HG03108 (cell line): ENCODE measurements at regions not wholly inside any gene's neighbourhood (a gene's known extent, or its start where the extent isn't known, plus 50 kb on each side); places are given as distances from the start of the nearest gene placed in this dataset.
"Not testable (repeated sequence)": the region's sequence is repeated elsewhere in the genome, so short reads cannot be mapped to it uniquely, and the experiment has no call there.

ENCODE experiments used
- ATAC-seq: cut with Tn5 transposase; IDR thresholded peaks from one replicate; pipeline ENCODE4 v1.9.1; 2021; ENCODE audit warnings: moderate library complexity; ENCODE audit not compliant: unreplicated experiment

DNA sequence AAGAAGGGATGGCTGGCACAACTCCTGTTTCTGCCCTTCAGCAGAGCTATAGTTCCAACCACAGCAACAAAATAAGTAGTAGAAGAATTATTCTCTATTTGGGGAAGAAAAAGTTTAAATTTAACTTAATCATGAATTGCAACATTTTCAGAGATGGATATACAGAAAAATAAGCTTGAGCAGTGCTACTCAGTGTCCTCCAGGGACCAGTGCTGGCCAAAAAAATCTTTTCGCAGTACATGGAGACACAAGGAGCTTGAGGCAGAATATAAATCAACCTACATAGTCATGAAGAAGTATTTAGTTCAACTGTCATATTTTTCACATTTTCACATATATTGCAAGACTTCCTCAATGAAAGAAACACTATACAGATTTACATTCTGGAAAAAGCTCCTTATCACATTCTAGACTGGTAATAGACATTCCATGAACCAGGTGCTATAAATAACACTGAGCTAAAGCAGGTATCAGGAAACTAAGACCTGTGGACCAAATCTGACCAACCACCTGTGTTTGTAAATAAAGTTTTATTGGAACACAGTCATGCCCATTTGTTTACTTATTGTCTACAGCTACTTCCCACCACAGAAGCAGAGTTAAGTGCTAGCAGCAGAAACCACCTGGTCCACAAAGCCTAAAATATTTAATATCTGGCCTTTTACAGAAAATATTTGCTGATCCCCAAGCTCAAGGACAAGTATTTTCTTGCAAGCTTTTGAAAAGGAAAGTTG, 101.9 kb downstream of the RGS21 start:
- no peak for ATAC-seq

DNA sequence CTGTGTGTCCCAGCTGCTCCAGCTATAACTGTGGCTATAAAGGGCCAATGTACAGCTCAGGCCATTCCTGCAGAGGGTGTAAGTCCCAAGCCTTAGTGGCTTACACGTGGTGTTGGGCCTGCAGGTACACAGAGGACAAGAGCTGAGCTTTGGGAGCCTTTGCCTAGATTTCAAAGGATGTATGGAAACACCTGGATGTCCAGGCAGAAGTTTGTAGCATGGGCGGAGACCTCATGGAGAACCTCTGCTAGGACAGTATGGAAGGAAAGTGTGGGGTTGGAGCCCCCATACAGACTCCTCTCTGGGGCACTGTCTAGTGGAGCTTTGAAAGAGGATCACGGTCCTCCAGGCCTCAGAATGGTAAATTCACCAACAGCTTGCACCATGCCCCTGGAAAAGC, 113.9 kb downstream of the RGS21 start:
- ATAC-seq: no peak

DNA sequence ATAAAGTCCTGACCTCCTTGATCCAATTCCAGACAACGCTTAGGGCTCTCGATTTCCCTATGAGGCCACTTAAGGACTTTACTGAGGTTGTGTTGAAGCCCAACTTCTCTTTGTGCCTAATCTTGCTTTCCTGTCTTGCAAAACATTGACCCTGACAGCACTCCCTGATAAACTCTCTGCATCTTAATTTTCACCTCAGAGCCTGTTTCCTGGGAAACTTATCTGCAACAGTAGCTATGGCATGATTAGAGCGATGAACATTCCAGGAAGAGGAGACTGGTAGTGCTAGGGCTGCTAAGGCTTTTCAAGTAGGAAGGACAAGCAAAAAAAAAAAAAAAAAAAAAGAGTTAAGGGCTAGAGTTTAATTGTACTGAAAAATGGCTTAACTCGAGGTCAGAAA, 118.9 kb downstream of the RGS21 start:
- ATAC-seq: no peak

- no peak for ATAC-seq
Observed at GRCh38 chr1:192436441-192437078, 119.8 kb downstream of the RGS21 start.

DNA sequence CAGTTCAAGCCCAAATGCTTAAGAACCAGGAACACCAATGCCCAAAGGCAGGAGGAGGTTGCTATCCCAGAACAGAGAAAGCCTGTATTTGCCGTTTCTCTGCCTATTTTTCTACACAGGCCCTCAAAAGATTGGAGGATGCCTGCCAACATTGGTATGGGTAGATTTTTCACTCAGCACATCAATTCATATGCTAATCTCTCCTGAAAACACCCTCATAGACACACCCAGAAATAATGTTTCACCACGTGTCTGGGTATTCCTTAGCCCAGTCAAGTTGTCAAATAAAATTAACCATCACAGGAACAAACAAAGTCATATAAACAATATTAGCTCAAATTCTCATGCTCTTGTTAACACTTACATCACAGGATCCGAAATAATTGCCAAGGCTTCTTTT, 121.9 kb downstream of the RGS21 start:
- ATAC-seq: no peak

DNA sequence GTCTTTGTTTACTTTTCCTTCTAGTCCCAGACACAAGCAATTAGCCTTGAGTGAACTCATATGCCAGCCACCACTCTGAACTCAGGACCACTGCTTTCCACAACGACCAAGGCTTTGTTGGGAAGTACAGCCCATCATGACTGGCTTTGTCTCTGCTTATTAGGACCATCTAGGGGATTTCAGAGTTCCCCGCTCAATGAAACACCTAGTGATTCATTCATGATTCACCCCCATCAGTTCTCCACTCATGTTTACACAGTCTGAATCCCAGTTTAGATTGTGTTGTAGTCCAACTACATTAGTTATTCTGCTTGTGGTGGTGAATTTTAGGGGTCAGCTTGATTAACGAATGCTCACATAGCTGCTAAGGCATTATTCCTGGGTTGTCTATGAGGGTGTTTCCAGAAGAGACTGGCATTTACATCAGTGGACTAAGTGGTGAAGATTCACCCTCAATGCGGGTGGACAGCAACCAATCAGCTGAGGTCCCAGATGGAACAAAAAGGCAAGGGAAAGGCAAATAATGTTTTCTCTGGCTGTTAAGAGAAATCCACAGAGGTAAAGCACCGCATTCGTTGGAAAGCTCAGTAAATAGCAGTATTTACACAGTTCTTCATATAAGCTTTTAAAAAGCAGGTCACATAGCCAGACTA, 122.7 kb downstream of the RGS21 start:
- no peak for ATAC-seq

- no peak for ATAC-seq
Observed at GRCh38 chr1:192441492-192441891, 124.7 kb downstream of the RGS21 start.

DNA sequence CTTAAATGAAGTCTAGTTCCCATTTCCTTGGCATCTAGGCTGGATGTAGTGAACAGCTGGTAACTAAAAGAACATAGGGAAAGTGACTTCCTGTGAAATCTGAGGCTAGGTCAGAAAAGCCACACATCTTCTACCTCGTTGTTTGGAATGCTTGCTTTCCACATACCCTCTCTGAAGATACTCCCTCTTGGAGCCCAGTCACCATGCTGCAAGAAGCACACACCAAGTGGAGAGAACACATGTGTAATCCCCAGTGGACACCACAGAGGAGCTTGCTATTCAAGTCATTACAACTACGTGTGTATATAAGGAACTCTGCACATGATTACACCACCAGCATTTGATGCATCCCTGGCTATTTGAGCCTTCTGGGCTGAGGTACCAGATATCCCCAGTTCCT, 125.9 kb downstream of the RGS21 start:
- no peak for ATAC-seq

DNA sequence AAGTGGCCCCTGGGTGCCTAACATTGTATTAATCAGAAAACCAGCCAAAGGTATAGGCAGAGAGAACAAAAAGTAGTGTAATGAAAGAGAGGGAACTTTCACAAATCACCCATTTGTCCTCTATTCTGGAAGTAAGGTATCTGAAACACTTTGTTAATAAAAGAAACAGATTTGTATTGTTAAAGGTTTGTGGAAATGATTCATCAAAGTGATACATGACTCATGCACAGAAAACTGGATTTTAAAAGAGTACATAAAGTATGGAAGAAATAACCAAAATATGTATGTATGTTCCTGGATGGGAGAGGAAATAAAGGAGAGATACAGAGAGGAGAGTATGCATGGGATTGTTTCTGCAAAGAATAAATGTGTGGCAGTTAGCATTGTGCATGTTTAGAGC, 126.8 kb downstream of the RGS21 start:
- ATAC-seq: no peak

- no peak for ATAC-seq
Observed at GRCh38 chr1:192445241-192445640, 128.4 kb downstream of the RGS21 start.

DNA sequence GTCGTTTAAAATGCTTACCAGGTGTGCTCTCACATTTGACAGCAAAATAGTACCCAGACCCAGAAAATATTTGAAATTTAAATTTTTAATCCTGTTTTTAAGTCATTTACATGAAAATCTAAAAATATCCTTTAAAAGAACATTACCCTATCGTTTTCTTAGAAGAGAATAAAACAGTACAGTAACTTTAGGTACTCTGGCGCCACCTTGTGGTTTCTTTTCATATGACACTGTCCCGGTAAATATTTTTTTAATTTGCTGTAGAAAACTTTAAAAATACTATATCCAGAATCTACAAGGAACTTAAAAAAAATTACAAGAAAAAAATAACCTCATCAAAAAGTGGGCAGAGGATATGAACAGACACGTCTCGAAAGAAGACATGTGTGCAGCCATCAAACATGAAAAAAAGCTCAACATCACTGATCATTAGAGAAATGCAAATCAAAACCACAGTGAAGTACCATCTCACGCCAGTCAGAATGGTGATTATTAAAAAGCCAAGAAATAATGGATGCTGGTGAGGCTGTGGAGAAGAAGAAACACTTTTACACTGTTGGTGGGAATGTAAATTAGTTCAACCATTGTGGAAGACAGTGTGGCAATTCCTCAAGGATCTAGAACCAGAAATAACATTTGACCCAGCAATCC, 129.2 kb downstream of the RGS21 start:
- ATAC-seq: no peak

DNA sequence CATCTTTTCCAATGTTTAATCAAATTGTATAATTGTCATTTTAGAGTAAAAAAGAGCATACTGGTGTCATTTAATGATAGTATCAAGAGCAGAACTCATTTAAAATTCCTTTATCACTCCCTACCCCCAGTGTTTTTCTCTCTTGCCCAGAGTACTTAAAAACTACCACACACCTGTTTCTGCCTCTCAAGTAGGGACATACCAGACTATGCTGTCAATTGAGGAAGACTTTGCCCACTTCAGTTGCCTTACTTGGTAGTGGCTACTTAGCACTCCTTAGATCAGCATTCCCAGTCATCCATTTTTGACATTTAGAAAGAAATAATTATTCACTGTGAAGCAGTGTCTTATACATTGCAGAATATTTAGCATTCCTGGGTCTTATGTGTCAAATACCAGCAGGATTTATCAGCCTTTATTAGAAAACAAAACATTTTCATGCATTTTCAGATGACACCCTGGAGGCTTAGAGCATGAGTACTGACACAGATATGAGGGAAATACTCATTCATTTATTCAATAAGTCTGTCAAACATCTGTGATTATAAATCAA, 127.5 kb upstream of the RGS1 start:
- ATAC-seq: no peak

- ATAC-seq: no peak
Observed at GRCh38 chr1:192453360-192453992, 122.1 kb upstream of the RGS1 start.

GRCh38 chr1:192459467-192459866, 116.1 kb upstream of the RGS1 start:
- no peak for ATAC-seq

GRCh38 chr1:192461684-192462083, 113.9 kb upstream of the RGS1 start:
- no peak for ATAC-seq

DNA sequence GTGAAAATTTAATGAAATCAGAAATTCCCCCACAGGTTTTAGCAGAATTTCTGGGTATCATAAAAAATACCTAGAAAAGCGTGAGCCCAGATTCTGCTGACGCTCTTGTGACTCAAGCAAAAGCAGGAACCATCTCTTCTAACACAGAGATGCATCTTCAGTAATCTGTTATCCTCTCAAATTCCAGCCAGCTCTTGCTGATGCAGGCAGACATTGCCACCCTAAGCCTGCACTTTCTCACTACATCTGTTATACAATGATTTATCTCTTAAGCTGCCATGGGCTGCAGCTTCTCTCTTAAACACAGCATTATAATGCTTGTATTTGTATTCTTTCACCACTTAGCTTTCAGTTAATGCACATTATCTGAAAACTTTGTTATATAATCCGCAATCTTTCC, 113.0 kb upstream of the RGS1 start:
- no peak for ATAC-seq

- no peak for ATAC-seq
Observed at GRCh38 chr1:192463661-192464060, 111.9 kb upstream of the RGS1 start.

DNA sequence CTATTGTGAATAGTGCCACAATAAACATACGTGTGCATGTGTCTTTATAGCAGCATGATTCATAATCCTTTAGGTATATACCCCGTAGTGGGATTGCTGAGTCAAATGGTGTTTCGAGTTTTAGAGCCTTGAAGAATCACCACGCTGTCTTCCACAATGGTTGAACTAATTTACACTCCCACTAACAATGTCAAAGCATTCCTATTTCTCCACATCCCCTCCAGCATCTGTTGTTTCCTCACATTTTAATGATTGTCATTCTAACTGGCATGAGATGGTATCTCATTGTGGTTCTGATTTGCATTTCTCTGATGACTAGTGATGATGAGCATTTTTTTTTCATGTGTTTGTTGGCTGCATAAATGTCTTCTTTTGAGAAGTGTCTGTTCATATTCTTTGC, 110.4 kb upstream of the RGS1 start:
- ATAC-seq: not testable (repeated sequence)

DNA sequence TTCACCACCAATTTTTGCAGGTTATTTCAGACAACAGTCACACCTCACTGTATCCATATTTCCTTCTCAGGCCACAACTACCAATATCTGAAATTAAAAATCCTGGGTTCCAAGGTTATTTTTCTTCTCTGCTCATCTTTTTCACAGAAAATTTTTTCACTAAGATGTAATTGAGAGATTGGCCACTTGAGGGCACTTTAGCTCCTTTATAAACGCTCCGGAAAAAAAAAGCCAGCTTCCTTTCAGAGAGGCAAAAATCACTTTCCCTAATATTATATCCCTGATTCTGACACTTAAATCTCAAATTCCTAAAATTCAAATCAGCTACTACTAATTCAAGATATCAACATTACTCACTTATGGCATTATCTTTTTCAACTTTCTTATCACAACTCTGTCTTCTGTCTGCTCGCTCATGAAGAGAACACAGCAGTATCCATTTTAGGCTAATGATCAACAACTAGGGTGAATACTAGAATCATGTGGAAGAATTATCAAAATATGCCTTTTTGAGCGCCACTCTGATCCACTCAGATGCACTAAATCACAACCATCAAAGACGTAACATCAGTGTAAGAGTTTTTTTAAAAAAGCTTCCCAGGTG, 101.4 kb upstream of the RGS1 start:
- no peak for ATAC-seq

GRCh38 chr1:192475329-192475728, 100.2 kb upstream of the RGS1 start:
- ATAC-seq: no peak

GRCh38 chr1:192475970-192476369, 99.6 kb upstream of the RGS1 start:
- no peak for ATAC-seq
